HAP-1 (cell line): ENCODE measurements at regions not wholly inside any gene's neighbourhood (a gene's known extent, or its start where the extent isn't known, plus 50 kb on each side); places are given as distances from the start of the nearest gene placed in this dataset.
"Not testable (repeated sequence)": the region's sequence is repeated elsewhere in the genome, so short reads cannot be mapped to it uniquely, and the experiment has no call there.

Experiments used
- DNase-seq, 2 experiments: peaks; one replicate each; pipeline ENCODE4 v3.0.0-alpha.2; 2016 to 2020; ENCODE audit warnings: low spot score in 2 of 2
- H3K27me3 ChIP-seq: fragments of 250-450 bp; sonication (Bioruptor Pico); 2 replicates; pipeline ENCODE4 v1.5.1; 2020; ENCODE audit warnings: low read depth, mild to moderate bottlenecking, moderate library complexity
- H3K36me3 ChIP-seq: fragments of 250-450 bp; sonication (Bioruptor Pico); replicated peaks from 2 replicates; pipeline ENCODE4 v1.5.1; 2020; ENCODE audit warnings: mild to moderate bottlenecking
- H3K4me1 ChIP-seq: fragments of 250-450 bp; sonication (Bioruptor Pico); 2 replicates; pipeline ENCODE4 v1.5.1; 2020; ENCODE audit warnings: mild to moderate bottlenecking
- H3K4me3 ChIP-seq: fragments of 250-450 bp; sonication (Bioruptor Pico); 2 replicates; pipeline ENCODE4 v1.5.1; 2020; ENCODE audit warnings: mild to moderate bottlenecking, moderate library complexity
- H3K9me3 ChIP-seq: fragments of 250-450 bp; sonication (Bioruptor Pico); 2 replicates; pipeline ENCODE4 v1.5.1; 2020; ENCODE audit warnings: mild to moderate bottlenecking, moderate library complexity
- in situ Hi-C: fragments of 300-500 bp; cut with MboI; formaldehyde crosslinking; loops from 3 replicates; pipeline ENCODE4 v1.14.3; 2020; ENCODE audit warnings: low sequenced_read_pairs, inconsistent platforms, mixed read lengths

DNA sequence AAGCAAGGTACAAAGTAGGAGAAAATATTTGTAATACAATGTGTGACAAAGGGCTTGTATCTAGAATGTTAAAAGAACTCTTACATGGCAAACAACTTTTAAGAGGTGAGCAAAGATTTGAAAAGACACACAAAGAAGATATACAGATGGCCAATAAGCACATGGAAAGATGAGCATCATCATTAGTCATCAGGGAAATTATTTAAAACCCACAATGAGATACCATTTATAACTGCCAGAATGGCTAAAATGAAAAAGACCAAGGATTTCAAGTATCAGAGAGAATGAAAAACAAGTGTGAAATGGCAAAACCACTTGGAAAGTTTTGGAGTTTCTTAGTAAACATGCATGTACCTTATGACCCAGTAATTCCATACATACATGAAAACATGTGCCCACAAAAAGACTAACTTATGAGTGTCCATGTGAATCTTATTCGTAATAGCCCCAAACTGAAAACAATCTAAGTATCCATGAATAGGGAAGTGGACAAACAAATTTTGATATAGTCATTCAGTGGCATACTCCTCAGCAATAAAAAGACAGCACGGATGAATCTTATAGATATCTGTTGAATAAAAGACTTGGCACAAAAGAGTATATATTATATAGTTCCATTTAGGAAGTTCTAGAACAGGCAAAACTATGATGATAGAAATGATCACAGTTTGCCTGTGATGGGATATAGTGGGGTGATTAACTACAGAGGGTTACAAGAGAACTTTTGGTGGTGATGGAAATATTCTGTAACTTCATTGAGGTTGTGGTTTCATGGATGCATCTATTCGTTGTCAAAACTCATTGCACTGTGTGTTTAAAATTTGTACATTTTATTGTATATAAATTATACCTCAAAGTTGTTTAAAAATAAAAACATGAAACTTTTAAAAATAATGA, 82.0 kb downstream of the DISP1 start:
- Histone ChIP-seq H3K27me3 (no peaks in the 10 kb centered on the region), H3K36me3 (no peaks in the 10 kb centered on the region), H3K9me3 (no peaks in the 10 kb centered on the region), H3K4me1 (no peaks in the 10 kb centered on the region), H3K4me3 (no peak overlapping the region)
- in situ Hi-C loops, result no loop called here
- no peak for DNase-seq

DNA sequence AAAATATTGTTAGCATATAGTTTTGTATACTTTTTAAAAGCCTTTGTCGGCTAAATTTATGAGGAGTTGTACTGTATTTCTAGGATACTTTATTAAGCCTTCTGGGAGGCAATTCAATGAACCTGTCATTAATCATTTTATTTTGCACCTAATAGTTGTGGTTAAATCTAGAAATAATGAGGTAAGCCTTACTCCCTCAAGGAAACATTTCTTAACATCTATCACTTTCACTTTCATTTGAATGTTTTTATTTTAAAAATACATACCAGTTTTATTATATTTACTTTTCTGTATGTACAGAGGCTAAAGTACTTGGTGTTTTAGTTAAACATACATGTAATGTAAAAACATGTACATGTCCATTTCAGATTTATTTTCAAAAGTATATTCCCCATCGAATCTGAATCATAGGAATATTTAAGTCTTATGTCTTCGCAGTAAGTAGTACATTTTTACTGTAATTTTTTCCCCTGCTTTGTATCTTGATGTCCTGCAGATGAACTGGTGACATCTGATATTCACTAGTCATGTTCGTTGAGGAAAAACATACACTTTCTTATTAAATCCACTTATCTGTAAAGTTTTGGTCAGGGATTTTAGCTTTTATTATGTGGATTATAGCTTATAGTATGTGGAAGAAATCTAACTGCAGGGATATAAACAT, 82.8 kb downstream of the DISP1 start:
- Histone ChIP-seq H3K4me1 (no peaks in the 10 kb centered on the region), H3K27me3 (no peaks in the 10 kb centered on the region), H3K36me3 (no peaks in the 10 kb centered on the region), H3K4me3 (no peak overlapping the region), H3K9me3 (no peaks in the 10 kb centered on the region)
- in situ Hi-C loops, result no loop called here
- no peak for DNase-seq

DNA sequence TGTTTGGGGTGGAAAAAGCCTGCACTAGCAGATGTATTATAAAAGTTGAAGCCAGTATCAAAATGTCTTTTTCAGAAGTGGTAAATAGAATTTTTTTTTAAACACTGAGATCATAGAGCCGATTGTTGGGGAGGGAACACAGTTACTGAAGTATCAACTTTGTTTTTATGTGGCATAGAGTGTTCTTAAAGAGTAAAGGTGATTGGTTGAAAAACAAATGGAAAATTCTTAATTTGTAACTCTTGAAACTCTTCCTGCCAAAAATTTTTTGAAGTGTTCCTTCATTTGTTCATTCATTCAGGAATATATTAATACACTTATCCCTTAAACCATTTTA, 83.3 kb downstream of the DISP1 start:
- no peak overlapping the region for H3K4me3 ChIP-seq
- H3K36me3 ChIP-seq, result no peaks in the 10 kb centered on the region

DNA sequence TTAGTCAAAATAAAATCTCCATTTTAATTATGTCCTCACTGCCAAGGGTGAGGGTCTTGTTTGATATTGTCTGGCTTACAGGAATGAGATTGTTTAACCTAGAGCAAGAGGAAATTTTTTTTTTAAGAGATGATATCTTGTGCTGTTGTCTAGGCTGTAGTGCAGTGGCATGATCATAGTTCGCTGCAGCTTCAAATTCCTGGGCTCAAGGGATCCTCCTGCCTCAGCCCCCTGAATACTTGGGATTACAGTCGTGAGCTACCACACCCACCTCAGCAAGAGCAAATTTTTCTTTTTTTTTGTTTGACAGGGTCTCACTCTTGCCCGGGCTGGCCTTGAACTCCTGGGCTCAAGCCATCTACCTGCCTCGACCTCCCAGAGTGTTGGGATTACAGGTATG, 84.6 kb downstream of the DISP1 start:
- Histone ChIP-seq H3K4me3 (no peak overlapping the region), H3K27me3 (no peaks in the 10 kb centered on the region), H3K9me3 (no peaks in the 10 kb centered on the region), H3K4me1 (no peaks in the 10 kb centered on the region), H3K36me3 (no peaks in the 10 kb centered on the region)
- no peak for DNase-seq
- in situ Hi-C loops, result no loop called here

More for the DNA sequence above, 83.3 kb downstream of the DISP1 start:
- H3K4me1 ChIP-seq, result no peaks in the 10 kb centered on the region
- in situ Hi-C loops, result no loop called here
- DNase-seq, result no peak
- no peaks in the 10 kb centered on the region for H3K27me3 ChIP-seq
- H3K9me3 ChIP-seq, result no peaks in the 10 kb centered on the region

DNA sequence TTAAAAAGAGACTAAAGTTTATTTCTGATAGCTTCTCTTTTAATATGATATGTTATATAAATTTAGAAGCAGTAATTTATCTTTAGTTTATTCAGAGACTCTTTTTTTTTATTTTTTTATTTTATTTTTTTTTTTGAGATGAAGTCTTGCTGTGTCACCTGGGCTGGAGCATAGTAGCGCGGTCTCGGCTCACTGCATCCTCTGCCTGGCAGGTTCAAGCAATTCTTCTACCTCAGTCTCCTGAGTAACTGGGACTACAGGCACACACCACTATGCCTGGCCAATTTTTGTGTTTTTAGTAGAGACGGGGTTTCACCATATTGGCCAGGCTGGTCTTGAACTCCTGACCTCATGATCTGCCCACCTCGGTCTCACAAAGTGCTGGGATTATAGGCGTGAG, 89.6 kb downstream of the DISP1 start:
- Histone ChIP-seq H3K4me1 (no peaks in the 10 kb centered on the region), H3K4me3 (no peak overlapping the region), H3K27me3 (no peaks in the 10 kb centered on the region), H3K9me3 (no peaks in the 10 kb centered on the region), H3K36me3 (no peaks in the 10 kb centered on the region)
- in situ Hi-C loops, result no loop called here
- no peak for DNase-seq

DNA sequence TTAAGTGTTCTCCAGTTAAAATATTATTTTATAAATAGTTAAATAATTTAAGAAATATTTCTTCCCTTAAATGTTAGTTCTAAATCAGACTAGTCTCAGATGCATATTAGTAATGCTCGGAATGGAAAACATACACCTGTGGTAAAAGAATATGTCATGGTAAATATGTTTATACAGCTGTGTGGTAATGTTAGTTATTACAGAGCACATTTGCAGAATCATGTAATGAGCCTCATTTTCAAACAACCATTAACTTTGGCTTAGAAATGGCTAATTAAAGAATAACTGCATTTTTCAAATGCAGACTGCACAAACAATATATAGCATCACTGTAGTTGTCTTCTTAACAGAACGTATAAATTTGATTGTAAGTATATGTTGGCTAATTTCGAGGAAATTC, 90.3 kb downstream of the DISP1 start:
- Histone ChIP-seq H3K36me3 (no peaks in the 10 kb centered on the region), H3K4me3 (no peak overlapping the region), H3K27me3 (no peaks in the 10 kb centered on the region), H3K4me1 (no peaks in the 10 kb centered on the region), H3K9me3 (no peaks in the 10 kb centered on the region)
- no peak for DNase-seq
- in situ Hi-C loops, result no loop called here

DNA sequence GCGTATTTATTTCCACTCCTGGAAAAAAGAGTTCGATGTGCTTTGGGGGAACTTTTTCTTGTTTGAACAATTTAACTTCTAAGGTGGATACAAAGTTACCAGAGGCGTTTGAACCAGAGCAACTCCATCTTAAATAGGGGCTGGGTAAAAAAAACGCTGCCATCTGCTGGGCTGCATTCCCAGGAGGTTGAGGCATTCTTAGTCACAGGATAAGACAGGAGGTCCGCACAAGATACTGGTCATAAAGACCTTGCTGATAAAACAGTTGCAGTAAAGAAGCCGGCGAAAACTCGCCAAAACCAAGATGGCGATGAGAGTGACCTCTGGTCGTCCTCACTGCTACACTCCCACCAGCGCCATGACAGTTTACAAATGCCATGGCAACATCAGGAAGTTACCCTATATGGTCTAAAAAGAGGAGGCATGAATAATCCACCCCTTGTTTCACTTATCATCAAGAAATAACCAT, 91.5 kb downstream of the DISP1 start:
- in situ Hi-C loops, H3K36me3 ChIP-seq, H3K9me3 ChIP-seq, H3K4me3 ChIP-seq, DNase-seq, H3K27me3 ChIP-seq, H3K4me1 ChIP-seq: not testable (repeated sequence)

DNA sequence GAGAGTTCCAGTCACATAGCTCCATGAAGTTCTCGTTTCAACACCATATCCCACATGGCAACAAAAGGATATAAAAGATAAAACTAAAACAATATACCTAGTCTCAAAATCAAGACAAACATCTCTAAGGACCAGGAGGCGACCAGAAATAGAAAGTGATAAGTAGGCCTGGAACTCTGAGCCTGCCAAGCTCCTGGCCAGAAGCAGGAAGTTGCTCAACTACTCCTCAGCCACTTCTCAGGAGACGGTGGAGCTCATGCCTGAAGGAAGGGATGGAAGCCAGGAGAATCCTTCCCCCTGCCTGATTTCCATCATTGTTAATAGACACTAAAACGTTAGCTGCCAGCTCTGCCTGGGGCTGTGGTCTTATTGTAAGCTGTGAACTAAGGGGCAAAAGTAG, 94.7 kb downstream of the DISP1 start:
- in situ Hi-C loops, result no loop called here
- no peak for DNase-seq

DNA sequence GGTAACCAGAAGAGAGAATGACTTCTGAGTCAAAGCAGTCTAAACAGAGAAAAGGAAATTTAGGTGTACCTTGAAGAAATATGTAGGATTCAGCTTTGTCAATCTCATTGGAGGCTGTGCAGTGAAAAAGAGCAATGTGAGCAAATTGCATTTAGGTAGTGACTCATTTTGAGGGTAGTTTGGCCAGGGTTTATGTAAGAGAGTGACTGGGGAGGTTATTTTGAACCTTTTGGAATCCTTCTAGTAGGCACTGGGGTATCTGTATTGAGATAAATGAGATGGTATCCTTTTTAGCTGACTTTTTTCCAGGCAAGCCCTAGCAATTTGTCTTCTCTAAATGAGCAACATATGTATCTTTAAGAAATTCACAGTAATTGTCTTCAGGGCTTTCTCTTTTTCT, 95.9 kb downstream of the DISP1 start:
- H3K9me3 ChIP-seq, result no peaks in the 10 kb centered on the region
- no peak for DNase-seq
- H3K27me3 ChIP-seq, result no peaks in the 10 kb centered on the region
- in situ Hi-C loops, result no loop called here
- H3K4me1 ChIP-seq, result no peaks in the 10 kb centered on the region
- no peaks in the 10 kb centered on the region for H3K36me3 ChIP-seq
- no peak overlapping the region for H3K4me3 ChIP-seq

More for the DNA sequence above, 94.7 kb downstream of the DISP1 start:
- Histone ChIP-seq H3K4me1 (no peaks in the 10 kb centered on the region), H3K4me3 (no peak overlapping the region), H3K9me3 (no peaks in the 10 kb centered on the region), H3K36me3 (no peaks in the 10 kb centered on the region), H3K27me3 (no peaks in the 10 kb centered on the region)

DNA sequence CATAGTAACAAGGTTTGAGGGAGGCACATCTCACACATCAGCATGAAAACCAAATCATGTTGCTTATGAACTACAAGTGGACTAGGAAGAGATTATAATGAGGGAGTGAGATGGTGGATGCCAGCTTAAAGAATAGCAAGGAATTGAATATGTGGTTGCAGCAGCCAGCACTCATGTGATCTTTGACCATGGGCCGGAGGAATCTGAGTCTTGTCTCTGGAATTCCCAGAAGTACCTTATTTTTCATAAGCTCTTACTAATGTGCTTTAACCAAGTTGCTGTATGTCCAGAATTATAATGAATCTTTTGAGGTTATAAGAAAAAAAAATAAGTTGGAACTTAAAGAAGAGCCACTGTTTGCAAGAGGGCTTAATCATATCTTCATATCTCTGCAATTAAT, 97.0 kb downstream of the DISP1 start:
- H3K4me1 ChIP-seq, result no peaks in the 10 kb centered on the region
- H3K27me3 ChIP-seq, result no peaks in the 10 kb centered on the region
- H3K36me3 ChIP-seq, result no peaks in the 10 kb centered on the region
- no peaks in the 10 kb centered on the region for H3K9me3 ChIP-seq
- no peak for DNase-seq
- in situ Hi-C loops, result no loop called here
- no peak overlapping the region for H3K4me3 ChIP-seq

DNA sequence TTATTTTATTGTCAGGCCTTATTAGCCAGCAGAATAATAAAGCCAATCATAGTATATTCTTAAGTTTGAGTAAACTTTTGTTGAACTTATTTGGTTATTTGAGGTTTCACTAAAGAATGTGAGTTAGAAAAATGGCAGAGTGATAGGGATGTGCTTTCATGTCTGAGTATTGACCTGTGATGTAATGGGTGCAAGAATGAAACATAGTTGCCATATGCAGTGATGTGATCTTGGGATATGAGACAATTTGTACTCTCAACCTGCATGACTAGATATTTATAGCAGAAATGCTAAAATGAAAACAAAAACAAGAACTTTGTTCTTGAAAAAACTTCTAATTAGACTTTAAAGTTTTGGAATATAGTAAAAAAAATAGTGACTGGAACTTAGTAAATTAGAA, 97.9 kb downstream of the DISP1 start:
- no peaks in the 10 kb centered on the region for H3K4me1 ChIP-seq
- no peaks in the 10 kb centered on the region for H3K36me3 ChIP-seq
- DNase-seq, result no peak
- H3K27me3 ChIP-seq, result no peaks in the 10 kb centered on the region
- no peak overlapping the region for H3K4me3 ChIP-seq
- in situ Hi-C loops, result no loop called here
- H3K9me3 ChIP-seq, result no peaks in the 10 kb centered on the region

DNA sequence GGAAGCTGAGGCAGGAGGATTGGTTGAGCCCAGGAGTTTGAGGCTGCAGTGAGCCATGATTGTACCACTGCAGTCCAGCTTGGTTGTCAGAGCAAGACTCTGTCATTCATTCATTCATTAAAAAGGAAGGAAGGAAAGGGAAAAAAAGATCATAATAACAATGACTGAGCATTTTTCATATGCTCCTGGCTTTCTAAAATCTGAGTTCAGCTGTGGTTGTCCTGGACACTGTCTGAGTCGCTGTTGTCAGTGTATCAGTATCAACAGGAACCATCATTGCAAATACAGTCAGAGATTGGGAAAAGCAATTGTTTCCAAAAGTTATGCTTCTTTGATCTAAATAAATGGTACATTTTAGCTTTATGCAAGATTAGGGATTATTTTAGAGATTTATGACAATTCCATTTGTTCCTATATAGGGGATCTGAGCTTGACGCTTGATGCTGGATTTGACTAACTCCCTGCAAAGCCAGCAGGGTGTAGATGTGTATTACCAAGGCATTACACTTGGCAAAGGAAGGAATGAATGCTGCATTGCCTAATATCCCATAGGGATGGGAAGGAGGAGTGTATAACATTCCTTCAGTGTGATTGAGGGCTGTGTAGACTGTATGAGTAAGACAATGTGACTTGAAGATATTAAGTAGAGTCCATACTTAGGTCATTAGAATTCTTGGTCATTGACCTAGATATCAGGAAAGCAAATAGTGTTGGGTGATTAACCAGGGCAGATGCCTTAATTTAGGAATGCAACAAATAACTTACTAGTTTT, 100.2 kb downstream of the DISP1 start:
- Histone ChIP-seq H3K4me1 (no peaks in the 10 kb centered on the region), H3K4me3 (no peak overlapping the region), H3K36me3 (no peaks in the 10 kb centered on the region), H3K9me3 (no peaks in the 10 kb centered on the region), H3K27me3 (no peaks in the 10 kb centered on the region)
- DNase-seq, result no peak
- in situ Hi-C loops, result no loop called here

DNA sequence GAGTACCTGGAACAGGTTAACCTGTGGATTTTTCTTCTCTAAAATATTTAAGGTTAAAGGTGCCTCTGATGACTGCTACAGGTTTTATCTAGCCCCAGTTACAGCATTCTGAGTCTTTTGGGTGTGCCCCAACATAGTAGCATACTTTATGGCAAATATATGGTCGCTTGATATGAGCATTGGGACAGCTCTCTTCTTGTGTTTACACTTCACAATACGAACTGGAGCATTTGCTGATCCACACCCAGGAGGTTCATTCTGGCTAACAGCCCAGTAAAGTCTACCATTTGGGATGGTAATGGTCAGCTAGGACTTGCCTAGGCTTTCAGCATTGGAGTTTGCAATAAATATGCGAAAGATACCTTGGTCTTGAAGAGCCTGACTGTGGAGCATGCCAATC, 101.3 kb downstream of the DISP1 start:
- no peak overlapping the region for H3K4me3 ChIP-seq
- no peak for DNase-seq
- no peaks in the 10 kb centered on the region for H3K27me3 ChIP-seq
- no peaks in the 10 kb centered on the region for H3K4me1 ChIP-seq
- no peaks in the 10 kb centered on the region for H3K36me3 ChIP-seq
- in situ Hi-C loops, result no loop called here
- no peaks in the 10 kb centered on the region for H3K9me3 ChIP-seq
